Suprapubic skin (tissue), 3 donors: ENCODE measurements at regions not wholly inside any gene's neighbourhood (a gene's known extent, or its start where the extent isn't known, plus 50 kb on each side); places are given as distances from the start of the nearest gene placed in this dataset.

Experiments used
- EP300 ChIP-seq: sonication (generic); formaldehyde crosslinking; IDR thresholded peaks from one replicate; pipeline ENCODE4 v1.6.1; 2017; ENCODE audit warnings: antibody characterized with exemption
- POLR2A ChIP-seq, 2 donors: fragments of 450-650 bp; IDR thresholded peaks; one replicate each; pipeline ENCODE4 v1.6.1; 2017; ENCODE audit warnings: antibody characterized with exemption in 2 of 2, mild to moderate bottlenecking in 2 of 2, moderate library complexity in 2 of 2
- TF ChIP-seq, protein P1 (sequence below), 2 donors: fragments of 200-600 bp in 1 of 2; fragments of 450-650 bp in 1 of 2; sonication (generic) in 1 of 2; IDR thresholded peaks; one replicate each; pipeline ENCODE4 v1.5.1; 2016 to 2019; ENCODE audit warnings: antibody characterized with exemption in 2 of 2, mild to moderate bottlenecking in 1 of 2, moderate library complexity in 1 of 2

- TF ChIP-seq, protein P1, sequence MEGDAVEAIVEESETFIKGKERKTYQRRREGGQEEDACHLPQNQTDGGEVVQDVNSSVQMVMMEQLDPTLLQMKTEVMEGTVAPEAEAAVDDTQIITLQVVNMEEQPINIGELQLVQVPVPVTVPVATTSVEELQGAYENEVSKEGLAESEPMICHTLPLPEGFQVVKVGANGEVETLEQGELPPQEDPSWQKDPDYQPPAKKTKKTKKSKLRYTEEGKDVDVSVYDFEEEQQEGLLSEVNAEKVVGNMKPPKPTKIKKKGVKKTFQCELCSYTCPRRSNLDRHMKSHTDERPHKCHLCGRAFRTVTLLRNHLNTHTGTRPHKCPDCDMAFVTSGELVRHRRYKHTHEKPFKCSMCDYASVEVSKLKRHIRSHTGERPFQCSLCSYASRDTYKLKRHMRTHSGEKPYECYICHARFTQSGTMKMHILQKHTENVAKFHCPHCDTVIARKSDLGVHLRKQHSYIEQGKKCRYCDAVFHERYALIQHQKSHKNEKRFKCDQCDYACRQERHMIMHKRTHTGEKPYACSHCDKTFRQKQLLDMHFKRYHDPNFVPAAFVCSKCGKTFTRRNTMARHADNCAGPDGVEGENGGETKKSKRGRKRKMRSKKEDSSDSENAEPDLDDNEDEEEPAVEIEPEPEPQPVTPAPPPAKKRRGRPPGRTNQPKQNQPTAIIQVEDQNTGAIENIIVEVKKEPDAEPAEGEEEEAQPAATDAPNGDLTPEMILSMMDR (IDR thresholded peaks at IDR 0.05): no peak
- TF ChIP-seq POLR2A (IDR thresholded peaks at IDR 0.05) (no peak), EP300 (no peak)
These were observed 538.2 kb upstream of the TMEM132C start for GRCh38 chr12:127728729-127729128.
